GM19023 (cell line): ENCODE measurements at regions not wholly inside any gene's neighbourhood (a gene's known extent, or its start where the extent isn't known, plus 50 kb on each side); places are given as distances from the start of the nearest gene placed in this dataset.
"Not testable (repeated sequence)": the region's sequence is repeated elsewhere in the genome, so short reads cannot be mapped to it uniquely, and the experiment has no call there.

ENCODE experiments used
- ATAC-seq: cut with Tn5 transposase; IDR thresholded peaks from one replicate; pipeline ENCODE4 v1.9.1; 2021; ENCODE audit warnings: mild to moderate bottlenecking, moderate library complexity; ENCODE audit not compliant: unreplicated experiment

DNA sequence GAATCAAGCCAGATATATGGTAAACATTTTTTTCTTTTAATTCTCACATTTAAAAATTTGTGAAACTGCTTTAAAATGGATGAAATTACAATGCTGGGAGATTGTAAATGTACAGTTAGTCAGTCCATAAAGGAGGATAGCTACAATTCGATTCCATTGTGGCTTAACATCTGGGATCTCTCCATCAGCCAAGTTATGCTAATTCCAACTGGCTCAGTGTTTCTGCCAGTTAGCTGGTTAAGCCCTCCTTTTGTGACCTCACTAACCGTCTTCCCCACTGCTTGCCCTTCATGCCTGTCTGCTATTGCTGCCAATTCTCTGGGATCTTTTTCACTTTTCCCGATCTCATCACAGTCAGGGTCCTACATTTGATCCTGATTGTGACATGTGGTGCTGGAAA is 1347.6 kb downstream of the CDH11 start:
- ATAC-seq, result no peak

DNA sequence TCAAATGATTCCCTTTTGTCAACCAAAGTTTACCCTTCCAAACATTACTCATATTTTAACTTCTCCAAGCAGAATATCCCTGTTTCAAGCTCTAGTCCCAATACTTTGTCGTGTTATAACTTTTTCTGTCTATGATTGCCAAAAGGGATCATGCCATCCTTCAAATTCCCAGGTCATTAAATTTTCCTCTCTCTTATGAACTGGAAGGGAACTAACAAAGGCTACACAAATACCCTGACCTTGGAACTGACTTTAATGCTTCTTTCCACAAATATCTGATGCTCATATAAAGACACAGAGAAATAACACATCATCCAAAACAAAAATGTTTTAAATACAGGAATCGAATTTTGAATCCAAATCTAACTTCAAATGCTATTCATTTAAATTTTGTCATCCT is 1352.7 kb downstream of the CDH11 start:
- ATAC-seq, result no peak

DNA sequence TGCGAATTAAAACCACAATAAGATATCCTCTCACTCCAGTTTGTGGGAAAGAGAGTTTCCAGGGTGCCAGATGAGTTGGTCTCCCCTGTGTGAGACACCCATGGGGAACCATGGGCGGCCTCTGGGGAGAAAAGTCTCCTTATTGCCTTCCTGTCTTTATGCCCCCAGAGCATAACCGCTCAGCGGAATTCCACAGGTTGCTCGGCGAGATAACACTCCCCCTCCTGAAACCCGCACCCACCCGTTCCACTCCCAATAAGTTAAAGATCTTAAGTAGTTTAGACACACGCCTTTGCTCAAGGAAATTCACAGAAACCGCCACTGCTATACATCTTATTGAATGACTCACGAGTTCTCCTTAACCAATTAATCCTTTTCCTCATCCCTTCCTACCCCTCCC is 1361.6 kb downstream of the CDH11 start:
- ATAC-seq, result not testable (repeated sequence)

DNA sequence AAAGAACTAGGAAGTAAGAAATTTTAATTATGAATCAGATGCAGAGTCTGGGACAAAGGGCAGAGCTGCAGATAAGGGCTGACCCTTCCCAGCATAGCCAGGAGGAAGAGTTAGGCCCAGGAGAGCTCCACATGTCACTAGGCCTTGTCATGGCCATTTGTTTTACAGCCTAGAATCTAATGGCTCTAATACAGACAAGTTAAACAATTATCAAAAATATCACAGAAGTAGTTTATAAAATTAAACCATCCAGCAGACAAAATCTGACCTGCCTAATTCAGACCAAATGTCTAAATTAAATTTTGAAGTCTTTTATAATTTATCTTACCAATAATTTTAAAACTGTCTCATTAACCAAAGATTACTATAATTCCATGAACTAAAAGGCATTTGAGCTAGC is 1369.5 kb downstream of the CDH11 start:
- no peak for ATAC-seq

DNA sequence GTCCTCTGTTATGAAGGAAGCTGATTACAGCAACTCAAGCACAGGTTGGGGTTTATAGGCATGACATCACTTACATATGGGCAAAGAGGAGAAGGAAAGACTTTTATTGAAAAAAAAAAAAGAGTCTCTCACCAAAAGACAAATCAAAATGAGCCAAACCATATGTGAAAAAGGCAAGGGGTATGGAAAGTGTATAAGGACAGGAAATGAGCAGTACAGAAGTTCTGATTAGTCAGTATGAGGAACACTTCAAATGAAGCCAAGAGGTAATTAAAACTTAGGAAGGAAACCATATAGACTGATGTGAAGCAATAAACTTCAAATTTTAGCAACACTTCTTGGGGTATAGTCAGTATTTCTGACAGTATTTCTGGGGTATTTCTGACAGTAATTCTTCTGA is 1372.6 kb downstream of the CDH11 start:
- ATAC-seq, result no peak

DNA sequence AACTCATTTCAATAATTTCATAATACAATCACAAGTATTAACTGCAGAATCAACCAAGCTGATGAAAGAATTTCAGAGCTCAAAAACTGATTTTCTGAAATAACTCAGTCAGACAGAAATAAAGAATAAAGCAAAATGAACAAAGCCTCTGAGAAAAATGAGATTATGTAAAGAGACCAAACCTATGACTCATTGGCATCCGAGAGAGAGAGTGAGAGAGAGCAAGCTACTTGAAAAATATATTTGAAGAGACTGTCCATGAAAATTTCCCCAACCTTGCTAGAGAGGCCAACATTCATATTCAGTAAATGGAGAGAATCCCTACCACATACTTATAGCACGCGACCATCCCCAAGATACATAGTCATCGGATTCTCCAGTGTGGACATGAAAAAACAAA is 1376.4 kb downstream of the CDH11 start:
- ATAC-seq, result no peak

DNA sequence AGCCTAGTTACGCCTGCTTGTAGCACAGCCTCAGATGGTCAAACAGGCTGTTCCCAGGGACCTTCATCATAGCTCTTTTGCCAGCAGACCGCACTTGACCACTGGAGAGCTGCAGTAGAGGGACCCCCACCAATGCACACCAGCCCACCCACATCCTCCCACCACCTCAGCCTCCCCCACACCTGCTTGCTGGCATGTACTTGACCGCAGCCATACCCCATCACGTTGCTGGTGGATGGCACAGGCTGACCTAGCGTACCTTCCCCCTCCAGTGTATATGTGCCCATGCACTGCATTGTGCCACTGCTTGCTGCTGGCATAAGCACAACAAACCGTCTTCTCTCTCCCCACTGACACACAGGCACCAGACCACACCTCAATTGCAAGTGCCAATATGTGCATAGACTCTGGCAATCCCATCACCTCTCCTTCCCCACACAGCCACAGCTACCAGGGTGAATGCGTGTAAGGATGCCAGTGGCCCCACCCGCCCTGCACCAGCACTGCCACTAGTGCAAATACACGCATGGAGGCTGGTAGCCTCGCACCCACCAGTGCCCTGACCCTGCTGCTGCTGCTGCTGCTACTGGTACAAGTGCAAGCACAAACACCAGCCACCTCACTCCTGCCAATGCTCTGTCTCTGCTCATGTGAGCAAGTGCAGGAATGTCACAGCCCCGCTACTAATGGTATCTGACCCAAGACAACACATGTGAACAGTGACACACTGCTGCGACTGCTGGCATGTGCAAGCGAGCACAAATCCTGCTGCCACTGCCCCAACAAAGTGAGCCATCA is 1377.6 kb downstream of the CDH11 start:
- ATAC-seq, result no peak

DNA sequence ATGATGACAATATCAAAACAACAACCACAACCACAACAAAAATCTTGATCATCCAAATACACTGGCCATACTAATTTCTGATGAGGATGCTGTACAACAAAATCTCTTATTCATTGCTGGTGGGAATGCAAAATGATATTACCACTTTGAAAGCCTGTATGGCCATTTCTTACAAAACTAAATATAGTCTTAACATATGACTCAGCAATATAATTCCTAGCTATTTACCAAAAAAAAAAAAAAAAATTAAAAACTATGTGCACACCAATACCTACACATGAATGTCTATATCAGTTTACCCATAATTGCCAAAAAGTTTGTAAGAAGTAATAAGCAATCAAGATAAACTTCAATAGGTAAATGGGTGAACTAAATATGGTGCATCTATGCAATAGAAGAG is 1379.7 kb downstream of the CDH11 start:
- no peak for ATAC-seq

DNA sequence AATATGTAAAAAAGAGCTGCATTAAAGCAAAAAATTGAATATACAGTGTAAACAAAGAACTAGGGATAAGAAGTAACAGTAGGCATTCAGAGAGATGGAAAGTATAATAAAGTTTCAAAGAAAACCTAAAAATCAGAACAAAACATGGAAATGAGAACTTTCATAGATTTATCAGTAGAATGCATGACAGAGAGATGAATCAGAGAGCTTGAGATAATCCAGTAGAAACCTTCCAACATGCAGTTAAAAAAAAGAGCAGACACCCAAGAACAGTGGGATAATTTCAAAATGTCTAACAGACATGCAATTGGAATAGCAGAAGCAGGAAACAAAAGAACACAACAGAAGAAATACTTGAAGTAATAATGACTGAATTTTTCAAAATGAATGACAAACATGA is 1384.2 kb downstream of the CDH11 start:
- ATAC-seq, result no peak

DNA sequence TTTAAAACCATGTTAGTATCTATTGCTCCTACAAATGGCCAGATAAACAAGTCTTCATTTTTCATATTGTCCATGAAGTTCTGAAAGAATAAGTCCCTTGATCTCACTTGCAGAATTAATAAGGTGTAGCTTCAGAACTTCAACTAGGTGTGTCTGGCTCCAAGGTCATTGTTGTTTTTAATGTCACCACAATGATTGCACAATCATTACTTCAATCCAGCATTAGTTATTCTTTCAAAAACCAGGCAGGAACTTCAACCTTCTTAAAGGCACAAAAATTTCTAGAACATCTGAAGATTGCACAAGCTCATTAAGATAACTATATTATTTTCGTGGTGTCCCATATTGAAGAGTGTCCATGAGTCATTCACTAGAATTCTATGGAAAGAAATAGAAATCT is 1386.4 kb downstream of the CDH11 start:
- ATAC-seq, result no peak

DNA sequence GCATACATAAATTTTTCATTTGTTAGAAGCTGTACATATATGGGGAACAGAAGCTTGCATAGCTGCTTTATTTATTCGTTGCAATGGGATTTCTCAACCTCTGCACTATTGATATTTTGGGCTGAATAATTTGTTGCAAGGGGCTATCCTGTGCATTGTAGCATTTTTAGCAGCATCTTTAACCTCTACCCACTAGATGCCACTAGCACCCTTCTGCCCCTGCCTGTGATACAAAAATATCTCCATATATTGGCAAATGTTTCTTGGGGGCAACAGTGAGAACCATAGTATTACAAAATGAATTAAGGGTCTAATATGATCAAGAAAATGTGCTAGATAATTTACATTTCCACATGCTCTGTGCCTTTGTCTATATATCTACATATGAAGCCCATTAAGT is 1401.0 kb downstream of the CDH11 start:
- ATAC-seq, result no peak

DNA sequence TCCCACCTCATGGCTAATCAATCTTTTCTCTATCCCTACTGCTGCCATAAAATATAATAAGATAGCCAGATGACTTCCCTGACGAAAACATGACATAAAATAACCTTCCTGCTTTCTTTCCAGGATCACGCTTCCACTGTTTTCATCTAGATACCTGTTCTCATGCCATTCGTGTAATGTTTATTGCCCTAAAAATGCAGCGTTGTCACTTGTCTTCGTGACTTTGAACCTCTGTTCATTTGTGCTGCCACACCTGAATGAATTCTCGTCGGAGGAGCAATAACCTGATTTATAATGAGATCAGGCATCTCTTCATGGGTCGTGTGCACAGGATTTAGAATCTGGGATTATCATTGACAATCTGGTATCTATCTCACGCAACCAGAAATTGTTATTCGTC is 1401.9 kb downstream of the CDH11 start:
- no peak for ATAC-seq

DNA sequence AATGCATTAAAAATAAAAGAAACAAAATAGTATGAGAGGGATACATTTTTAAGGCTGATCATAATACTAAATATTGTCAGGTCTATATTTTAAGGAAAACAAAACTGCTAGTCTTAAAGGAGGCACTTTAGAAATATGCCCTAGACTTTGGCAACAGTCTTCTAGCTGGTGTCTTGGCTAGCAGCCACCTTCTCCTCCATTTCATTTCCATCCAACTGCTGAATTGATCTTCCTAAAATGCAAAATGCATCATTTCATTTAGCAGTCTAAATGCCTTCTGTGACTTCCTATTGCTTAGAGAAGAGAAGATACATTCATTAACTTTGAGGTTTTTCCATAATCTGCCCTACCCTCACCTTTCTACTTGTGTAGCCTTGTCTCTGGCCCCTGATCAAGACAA is 1404.1 kb downstream of the CDH11 start:
- no peak for ATAC-seq

DNA sequence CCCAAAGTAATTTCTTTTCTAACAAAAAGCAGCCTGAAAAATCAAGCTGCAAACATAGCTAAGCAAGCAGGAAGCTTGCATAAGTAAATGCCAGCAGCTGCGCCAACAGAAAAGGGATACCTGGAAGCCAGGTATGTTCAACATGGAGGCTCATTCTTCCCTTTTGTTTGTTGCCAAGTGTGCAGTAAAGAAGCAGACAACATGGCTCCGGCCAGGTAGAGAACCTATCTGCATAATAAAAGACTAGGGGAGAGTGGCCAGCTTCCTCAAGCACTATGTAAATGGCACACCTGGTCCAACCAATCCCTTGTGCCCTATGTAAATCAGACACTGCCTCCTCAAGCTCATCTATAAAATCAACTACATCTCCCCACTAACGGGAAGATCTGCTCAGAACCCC is 1407.0 kb downstream of the CDH11 start:
- no peak for ATAC-seq

DNA sequence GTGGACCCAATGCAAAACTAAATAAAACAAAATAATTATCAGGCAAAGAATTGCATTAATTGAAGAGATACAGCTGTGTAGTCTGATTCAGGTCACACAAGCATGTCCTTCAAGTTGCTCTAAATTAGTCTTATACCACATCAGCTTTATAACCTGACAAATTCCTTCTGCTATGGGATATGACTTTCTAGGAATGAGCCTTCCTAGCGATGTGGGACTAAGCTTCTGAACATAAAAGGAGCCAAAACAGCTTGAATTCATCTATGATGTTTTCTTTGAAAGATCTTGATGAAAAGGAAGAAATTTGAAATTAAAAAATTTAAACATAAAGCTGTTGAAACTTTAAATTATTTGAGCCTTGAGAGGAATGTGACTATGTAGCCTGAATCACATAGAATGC is 1409.1 kb downstream of the CDH11 start:
- ATAC-seq, result no peak

DNA sequence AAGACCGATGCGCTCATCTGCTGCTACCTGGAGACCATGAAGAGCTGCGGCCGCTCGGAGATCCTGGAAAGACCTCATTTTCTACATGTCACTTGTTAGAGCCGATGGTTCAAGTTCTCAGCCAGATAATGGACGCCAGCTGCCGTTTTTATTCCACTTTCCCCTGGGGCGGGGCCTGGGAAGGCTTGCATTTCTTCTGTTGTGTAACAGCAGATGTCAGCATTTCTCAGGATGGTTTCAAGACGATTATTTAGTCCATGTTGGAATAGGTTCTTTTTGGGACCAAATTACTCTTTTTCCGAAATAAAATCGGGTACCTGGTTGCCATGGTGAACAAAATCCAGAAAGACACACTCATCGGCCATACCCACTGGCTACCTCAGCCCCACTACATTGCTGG is 1418.3 kb downstream of the CDH11 start:
- ATAC-seq, result no peak

DNA sequence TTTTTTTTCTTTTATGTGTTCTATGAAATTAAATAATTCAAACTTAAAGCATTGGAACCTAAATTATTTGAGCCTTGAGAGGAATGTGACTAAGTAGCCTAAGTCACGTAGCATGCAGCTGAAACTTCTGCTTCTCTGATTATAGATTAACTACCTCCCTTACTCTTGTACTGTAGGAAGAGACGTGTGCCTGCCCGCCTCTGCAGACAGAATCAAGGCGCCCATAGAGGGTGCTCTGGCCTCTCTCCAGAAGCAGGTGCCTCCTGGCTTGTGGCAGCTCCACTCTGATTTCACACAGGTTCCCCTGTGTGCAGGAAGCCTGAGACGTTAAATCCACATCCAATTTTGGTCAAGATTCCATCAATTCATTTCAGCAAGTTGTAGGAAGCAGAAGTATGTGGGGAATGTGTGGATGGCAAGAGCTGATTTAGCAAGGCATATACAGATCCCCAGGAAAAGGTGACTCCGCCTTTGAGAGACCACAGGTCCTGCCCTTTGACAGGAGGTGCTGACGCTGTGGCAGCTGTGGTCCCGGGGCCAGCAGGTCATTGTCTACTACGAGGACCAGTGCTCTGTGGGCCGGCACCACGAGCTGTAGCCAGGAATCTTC is 1418.8 kb downstream of the CDH11 start:
- no peak for ATAC-seq

DNA sequence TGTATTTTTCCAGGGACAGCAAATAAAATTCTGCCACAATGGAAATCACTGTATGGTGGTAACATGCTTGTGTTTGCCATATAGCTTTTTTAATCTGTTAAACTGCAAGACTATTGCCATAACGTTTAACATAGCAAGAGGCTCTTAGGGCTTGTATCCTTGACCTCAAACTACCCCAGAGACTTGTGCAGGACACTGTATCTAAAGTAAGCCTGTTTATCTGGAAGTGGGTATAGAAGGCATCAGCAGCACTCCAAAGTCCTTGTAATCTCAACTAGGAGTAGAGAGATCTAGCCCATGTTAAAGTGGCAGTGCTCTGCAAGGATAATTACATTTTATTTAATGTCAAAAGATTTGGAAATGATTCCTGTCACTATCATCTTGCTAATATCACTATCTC is 1424.1 kb downstream of the CDH11 start:
- ATAC-seq, result no peak

DNA sequence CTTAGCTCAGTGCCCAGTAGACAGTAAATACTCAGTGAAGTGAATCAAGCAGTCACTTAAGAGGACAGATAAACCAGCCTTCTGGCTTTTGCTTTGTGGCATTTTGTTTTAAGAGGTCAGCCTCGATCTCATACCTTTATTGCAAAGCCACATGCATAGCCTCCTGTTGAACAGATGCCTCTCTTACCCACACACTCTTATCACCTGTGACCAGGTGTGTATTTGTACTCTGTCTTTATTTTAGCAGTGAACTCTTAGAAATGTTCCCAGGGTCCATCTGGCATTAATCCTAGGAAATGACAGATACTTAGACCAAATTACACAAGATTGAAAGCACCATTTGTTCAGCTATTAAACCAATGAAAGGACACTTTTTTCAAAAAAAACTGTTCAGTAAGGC is 1426.5 kb downstream of the CDH11 start:
- no peak for ATAC-seq

DNA sequence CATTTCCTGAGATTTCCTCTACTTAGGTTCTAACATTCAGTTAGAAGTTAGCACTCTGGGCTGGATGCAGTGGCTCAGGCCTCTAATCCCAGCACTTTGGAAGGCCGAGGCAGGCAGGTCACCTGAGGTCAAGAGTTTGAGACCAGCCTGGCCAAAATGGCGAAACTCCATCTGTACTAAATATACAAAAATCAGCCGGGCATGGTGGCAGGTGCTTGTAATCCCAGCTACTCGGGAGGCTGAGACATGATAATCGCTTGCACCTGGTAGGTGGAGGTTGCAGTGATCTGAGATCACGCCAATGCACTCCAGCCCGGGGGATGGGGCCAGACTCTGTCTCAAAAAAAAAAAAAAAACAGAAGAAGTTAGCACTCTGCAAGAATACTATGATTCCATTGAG is 1430.9 kb downstream of the CDH11 start:
- ATAC-seq, result no peak

DNA sequence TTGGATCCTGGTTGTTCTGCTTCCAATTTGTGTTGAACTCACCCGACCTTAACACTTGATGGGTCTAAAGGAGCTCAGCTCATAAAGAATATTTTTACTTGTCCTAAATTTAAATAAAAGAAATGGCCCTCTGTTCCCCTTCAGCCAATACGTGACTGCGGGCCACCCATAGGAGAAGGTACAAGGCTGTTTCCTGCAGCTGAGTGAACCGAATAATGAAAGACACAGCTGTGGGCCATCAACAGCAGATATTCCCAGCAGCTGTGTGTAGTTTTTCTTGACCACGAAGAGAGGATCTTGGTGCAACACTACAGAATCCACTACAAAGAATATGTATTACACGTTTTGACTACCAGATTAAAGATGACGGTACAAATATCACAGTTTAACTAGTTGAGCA is 1431.6 kb downstream of the CDH11 start:
- ATAC-seq, result no peak

DNA sequence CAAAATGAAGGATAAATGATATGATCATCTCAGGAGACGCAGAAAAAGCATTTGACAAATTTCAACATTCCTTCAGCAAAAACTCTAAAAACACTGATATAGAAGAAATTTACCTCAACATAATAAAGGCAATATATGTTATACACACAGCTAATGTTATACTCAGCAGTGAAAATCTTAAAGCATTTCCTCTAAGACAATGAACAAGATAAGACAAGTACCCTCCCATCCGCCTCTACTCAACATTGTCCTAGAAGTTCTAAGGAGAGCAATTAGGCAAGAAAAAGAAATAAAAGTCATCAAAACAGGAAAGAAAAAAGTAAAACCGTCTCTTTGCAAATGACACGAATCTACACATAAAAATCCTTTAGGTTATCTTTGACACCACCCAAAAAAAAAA is 1432.8 kb downstream of the CDH11 start:
- no peak for ATAC-seq
